Fibroblast of upper back skin (primary cell): ENCODE measurements at regions not wholly inside any gene's neighbourhood (a gene's known extent, or its start where the extent isn't known, plus 50 kb on each side); places are given as distances from the start of the nearest gene placed in this dataset.

Experiments used
- DNase-seq: peaks from one replicate; pipeline ENCODE4 v3.0.0-alpha.2; 2013

DNA sequence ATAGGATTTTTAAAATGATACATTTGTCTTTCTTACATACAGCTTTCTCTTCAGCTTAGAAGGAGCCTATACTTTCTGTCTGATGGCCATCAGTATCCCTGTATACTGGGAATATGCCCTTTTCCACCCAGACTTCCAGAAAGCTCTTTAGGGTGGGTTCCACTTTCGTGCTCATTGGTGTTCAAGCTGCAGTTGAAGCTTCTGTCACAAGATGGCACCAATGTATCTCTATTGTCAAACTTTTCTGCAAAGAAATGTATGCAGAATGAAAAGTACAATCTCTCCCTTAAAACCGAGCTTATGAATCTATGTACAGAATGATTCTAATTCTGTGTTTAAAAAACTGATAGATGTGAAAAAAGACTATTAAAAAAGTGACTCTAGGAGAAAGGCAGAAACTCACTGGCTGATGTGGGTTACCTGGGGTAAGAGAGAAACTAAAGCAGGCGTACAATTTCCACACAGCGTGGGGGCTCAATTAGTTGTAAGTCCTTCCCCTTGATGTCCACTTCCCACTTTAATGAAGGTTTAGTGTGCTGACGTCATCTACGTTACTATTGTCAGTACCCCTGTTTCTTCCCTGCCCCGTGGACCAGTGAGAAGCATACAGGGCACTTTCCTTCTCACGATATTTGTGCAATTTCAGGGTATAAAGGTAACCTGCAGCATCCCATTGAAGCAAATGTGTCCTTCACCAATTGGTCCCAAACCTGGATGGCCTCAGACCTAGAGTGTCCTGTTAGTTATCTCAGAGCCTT lies 57.3 kb upstream of the TCEAL2 start:
- peak; percentile 3 for DNase-seq

DNA sequence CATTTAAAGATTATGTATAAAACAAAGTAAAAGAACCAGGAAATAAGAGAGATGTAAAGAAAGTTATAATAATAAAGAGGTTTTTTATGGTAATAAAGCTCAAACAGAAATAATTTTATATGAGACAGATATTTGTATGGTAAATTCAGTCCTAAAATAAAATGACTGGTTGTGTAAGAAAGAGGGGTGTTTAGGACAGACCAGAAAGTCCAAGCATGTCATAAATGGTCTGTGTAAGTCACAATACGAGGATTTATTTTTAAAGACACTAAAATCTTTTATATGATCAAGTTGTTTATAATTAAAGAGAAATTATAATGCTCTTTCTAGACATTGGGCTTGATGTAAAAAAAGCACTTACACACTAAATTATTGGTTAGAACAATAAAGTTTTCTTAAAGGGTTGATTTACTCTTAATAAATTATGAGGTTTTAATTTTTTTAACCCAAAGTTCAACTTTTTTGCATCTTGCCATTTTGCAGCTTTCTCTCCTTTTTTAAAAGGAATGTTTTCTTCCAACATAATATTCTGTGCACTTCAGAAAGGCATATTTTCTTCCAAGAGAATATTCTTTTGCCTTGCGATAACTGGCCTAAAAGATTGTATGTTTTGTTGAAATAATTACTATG lies 61.9 kb upstream of the TCEAL2 start:
- no peak for DNase-seq

- DNase-seq = no peak
Observed at GRCh38 chrX:102044496-102044895, 81.0 kb upstream of the TCEAL2 start.

- no peak for DNase-seq
Observed at GRCh38 chrX:102043380-102043779, 82.1 kb upstream of the TCEAL2 start.

- DNase-seq = no peak
Observed at GRCh38 chrX:102042372-102043325, 82.8 kb upstream of the TCEAL2 start.

GRCh38 chrX:102029026-102029425 lies 96.5 kb upstream of the TCEAL2 start:
- DNase-seq = no peak

DNA sequence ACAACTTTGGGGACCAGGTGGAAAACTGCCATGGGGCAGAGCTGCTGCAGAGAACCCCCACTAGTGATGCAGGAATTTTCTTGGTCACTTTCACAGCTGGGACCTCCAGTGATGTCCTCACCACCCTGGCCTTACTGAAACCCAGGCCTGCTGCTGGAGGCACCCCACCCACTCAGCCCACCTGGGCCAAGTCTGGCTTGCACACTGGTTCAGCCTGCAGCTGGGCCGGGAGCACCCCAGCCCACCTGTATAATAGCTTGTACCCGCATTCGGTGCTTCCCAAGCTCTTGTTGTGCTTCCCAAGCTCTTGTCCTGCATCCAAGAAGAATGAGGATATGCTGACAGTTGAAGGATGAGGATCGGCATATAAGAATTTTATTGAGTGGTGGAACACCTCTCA lies 86.4 kb upstream of the ZMAT1 start:
- no peak for DNase-seq

DNA sequence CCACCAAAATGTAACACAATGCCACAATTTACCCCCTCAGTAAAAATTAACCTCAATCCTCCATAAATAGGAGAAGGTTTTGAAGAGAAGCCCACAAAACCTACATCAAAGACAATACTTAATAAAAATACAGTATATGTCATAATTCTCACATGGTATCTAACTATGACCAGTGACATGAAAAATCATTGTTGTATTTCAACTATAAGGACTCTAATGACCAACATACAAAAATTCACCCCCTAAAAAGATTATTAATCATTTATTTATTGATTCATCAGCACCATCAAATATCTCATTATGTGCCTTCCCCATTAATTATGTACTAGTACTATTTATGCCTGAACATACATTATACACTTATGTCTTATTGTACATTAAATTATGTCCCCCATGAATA lies 77.1 kb upstream of the ZMAT1 start:
- DNase-seq = no peak

DNA sequence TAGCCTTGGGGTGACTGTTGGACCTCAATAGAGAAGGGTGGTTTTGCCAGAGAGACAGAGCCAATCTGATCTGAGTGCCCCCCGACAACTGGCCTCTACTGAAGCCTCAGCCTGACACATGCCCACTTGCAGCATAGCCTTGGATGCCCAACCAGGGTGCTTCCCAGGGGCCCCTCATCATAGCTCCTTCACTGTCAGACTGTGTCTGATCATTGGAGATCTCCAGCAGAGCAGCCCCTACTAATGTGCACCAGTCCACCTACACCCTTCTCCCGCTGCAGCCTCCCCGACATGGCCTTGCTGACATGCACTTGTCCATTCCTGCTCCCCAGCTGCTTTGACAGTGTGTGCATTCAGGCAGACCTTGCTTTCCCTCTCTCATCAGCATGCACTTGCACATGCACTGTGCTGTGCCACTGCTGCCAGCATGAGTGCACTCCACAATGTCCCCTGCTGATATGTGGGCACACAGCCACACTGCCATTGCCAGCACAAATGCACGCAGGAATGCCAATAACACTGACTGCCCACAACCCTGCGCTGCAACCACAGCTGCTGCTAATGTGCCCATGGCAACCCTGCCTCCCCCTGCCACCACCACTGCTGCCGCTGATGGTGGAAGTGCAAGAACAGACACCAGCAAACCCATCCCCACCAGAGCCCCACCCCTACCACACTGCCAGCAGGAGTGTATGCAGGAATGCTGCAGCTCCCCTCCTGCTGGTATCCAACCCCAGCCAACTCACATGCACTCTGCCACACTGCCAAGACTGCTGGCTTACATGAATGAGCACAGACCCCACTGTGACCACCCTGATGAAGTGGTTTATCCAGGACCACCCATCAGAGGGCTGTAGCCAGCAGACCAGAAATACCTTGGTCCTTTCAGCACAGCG lies 68.1 kb upstream of the ZMAT1 start:
- DNase-seq = no peak

DNA sequence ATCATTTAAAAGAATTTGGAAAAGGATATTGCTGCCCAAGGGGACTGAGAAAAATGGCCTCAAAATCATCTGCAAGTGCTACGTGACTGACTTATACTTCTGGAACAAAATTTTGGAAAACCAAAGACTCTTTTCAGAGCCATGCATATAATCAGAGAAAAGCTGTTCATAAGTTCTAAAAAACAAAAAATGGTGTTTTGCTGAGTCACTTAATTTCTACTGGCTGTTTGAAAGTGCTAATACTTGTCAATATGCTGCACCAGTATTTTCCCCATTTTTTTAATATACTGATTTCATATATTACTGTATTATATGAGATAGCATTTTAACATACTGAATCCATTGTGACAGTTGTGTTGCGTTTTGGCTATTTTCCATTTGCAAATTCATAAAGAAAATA lies 61.5 kb upstream of the ZMAT1 start:
- DNase-seq = no peak

DNA sequence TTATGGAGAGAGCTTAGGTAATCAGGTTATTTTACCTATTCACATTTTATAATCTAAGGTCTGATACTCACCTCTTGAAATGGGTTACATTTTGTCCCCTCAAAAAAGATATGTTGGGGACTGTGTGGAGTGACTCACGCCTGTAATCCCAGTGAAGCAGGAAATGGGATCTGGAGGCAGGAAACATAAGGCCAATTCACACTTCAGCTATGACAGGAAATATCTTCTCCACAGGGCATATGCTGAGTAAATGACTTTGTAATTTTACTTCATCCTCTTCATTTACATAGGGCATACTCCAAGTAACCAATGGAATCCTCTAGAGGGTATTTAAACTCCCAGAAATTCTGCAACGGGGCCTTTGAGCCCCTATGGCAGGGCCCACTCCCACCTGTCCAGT lies 54.8 kb upstream of the ZMAT1 start:
- DNase-seq = peak; percentile 5
